Esophagus squamous epithelium (tissue), 4 donors: ENCODE measurements at regions not wholly inside any gene's neighbourhood (a gene's known extent, or its start where the extent isn't known, plus 50 kb on each side); places are given as distances from the start of the nearest gene placed in this dataset.

Experiments used
- CTCF ChIP-seq, 6 experiments: fragments of 450-650 bp in 4 of 6; fragments of 200-600 bp in 2 of 6; sonication (generic) in 2 of 6; IDR thresholded peaks; one replicate each; pipeline ENCODE4 v1.5.1; 2016 to 2019; ENCODE audit warnings: antibody characterized with exemption in 6 of 6, mild to moderate bottlenecking in 4 of 6, moderate library complexity in 4 of 6
- POLR2A ChIP-seq, 4 donors: fragments of 450-650 bp; IDR thresholded peaks; one replicate each; pipeline ENCODE4 v1.6.1; 2017; ENCODE audit warnings: antibody characterized with exemption in 4 of 4, mild to moderate bottlenecking in 4 of 4, moderate library complexity in 3 of 4

GRCh38 chr14:27642251-27642866 is 1044.5 kb upstream of the NOVA1 start:
- no peak for TF ChIP-seq CTCF (IDR thresholded peaks at IDR 0.05)
- no peak for TF ChIP-seq POLR2A (IDR thresholded peaks at IDR 0.05)
